GM18517 (cell line): ENCODE measurements at regions not wholly inside any gene's neighbourhood (a gene's known extent, or its start where the extent isn't known, plus 50 kb on each side); places are given as distances from the start of the nearest gene placed in this dataset.
"Not testable (repeated sequence)": the region's sequence is repeated elsewhere in the genome, so short reads cannot be mapped to it uniquely, and the experiment has no call there.

Experiments
- ATAC-seq: cut with Tn5 transposase; IDR thresholded peaks from one replicate; pipeline ENCODE4 v1.9.1; 2021; ENCODE audit warnings: mild to moderate bottlenecking, moderate library complexity; ENCODE audit not compliant: unreplicated experiment

- ATAC-seq = no peak
Measured at GRCh38 chr9:85163415-85163814, 493.9 kb downstream of the NTRK2 start.

- no peak for ATAC-seq
Measured at GRCh38 chr9:85162822-85163221, 493.3 kb downstream of the NTRK2 start.

GRCh38 chr9:85160944-85161343, 491.4 kb downstream of the NTRK2 start:
- not testable (repeated sequence) for ATAC-seq

GRCh38 chr9:85158512-85158911, 489.0 kb downstream of the NTRK2 start:
- no peak for ATAC-seq

GRCh38 chr9:85157772-85158171, 488.2 kb downstream of the NTRK2 start:
- no peak for ATAC-seq

- no peak for ATAC-seq
Measured at GRCh38 chr9:85156652-85157051, 487.1 kb downstream of the NTRK2 start.

GRCh38 chr9:85155352-85155751, 485.8 kb downstream of the NTRK2 start:
- ATAC-seq = no peak

- no peak for ATAC-seq
Measured at GRCh38 chr9:85151741-85152140, 482.2 kb downstream of the NTRK2 start.

- no peak for ATAC-seq
Measured at GRCh38 chr9:85151162-85151561, 481.6 kb downstream of the NTRK2 start.

- ATAC-seq = no peak
Measured at GRCh38 chr9:85147046-85147640, 477.6 kb downstream of the NTRK2 start.

- ATAC-seq = no peak
Measured at GRCh38 chr9:85142968-85143367, 473.4 kb downstream of the NTRK2 start.

- no peak for ATAC-seq
Measured at GRCh38 chr9:85142496-85142911, 473.0 kb downstream of the NTRK2 start.

- ATAC-seq = no peak
Measured at GRCh38 chr9:85137696-85138095, 468.2 kb downstream of the NTRK2 start.

- no peak for ATAC-seq
Measured at GRCh38 chr9:85136987-85137386, 467.5 kb downstream of the NTRK2 start.

GRCh38 chr9:85136507-85136906, 467.0 kb downstream of the NTRK2 start:
- ATAC-seq = no peak

- ATAC-seq = no peak
Measured at GRCh38 chr9:85130764-85131163, 461.2 kb downstream of the NTRK2 start.

GRCh38 chr9:85130260-85130659, 460.7 kb downstream of the NTRK2 start:
- ATAC-seq = no peak

GRCh38 chr9:85129514-85129913, 460.0 kb downstream of the NTRK2 start:
- no peak for ATAC-seq

- no peak for ATAC-seq
Measured at GRCh38 chr9:85118990-85119755, 449.6 kb downstream of the NTRK2 start.

GRCh38 chr9:85117831-85118230, 448.3 kb downstream of the NTRK2 start:
- no peak for ATAC-seq

- no peak for ATAC-seq
Measured at GRCh38 chr9:85115473-85115872, 445.9 kb downstream of the NTRK2 start.

GRCh38 chr9:85114799-85115198, 445.3 kb downstream of the NTRK2 start:
- ATAC-seq = no peak
